K562 (cell line): ENCODE measurements at regions not wholly inside any gene's neighbourhood (a gene's known extent, or its start where the extent isn't known, plus 50 kb on each side); places are given as distances from the start of the nearest gene placed in this dataset.

Source experiments
- CHD4 ChIP-seq: fragments of 200-600 bp; sonication (generic); IDR thresholded peaks from 3 replicates; pipeline ENCODE4 v1.6.1; 2012; ENCODE audit warnings: low read depth, mild to moderate bottlenecking, mixed read lengths, low read length, inconsistent platforms; ENCODE audit not compliant: insufficient read depth, insufficient replicate concordance, poor library complexity, severe bottlenecking
- DNMT1 ChIP-seq: fragments of 450-650 bp; IDR thresholded peaks from 2 replicates; pipeline ENCODE4 v1.6.1; 2016; ENCODE audit warnings: antibody characterized with exemption, mild to moderate bottlenecking
- NKRF ChIP-seq: fragments of 450-650 bp; IDR thresholded peaks from 2 replicates; pipeline ENCODE4 v1.6.1; 2016; ENCODE audit warnings: borderline replicate concordance
- SREBF1 ChIP-seq: fragments of 150-350 bp; IDR thresholded peaks from 2 replicates; pipeline ENCODE4 v1.6.1; 2014; ENCODE audit warnings: antibody characterized with exemption, low read depth, low read length, borderline replicate concordance
- TCF7L2 ChIP-seq: fragments of 150-350 bp; IDR thresholded peaks from 2 replicates; pipeline ENCODE4 v1.6.1; 2016; ENCODE audit warnings: low read depth, mild to moderate bottlenecking, low read length, moderate library complexity

GRCh38 chr5:158530115-158530514 lies 569.6 kb downstream of the EBF1 start:
- no peak for TF ChIP-seq SREBF1
- no peak for TF ChIP-seq CHD4
- no peak for TF ChIP-seq TCF7L2
- TF ChIP-seq NKRF: no peak
- TF ChIP-seq DNMT1: no peak
